ENCODE measurements at regions not wholly inside any gene's neighbourhood (a gene's known extent, or its start where the extent isn't known, plus 50 kb on each side); places are given as distances from the start of the nearest gene placed in this dataset.
"Not testable (repeated sequence)": the region's sequence is repeated elsewhere in the genome, so short reads cannot be mapped to it uniquely, and the experiment has no call there.

GRCh38 chr10:21445163-21445562, 80.3 kb downstream of the SKIDA1 start:
- no peaks in the 10 kb centered on the region for H3K9me3 Mint-ChIP-seq
- H3K27me3 Mint-ChIP-seq = no peaks in the 10 kb centered on the region
- DNase-seq (ENCODE audit: extremely low spot score, unreplicated experiment) = no peak
- H3K27ac Mint-ChIP-seq = no peak overlapping the region
- H3K36me3 Mint-ChIP-seq = no peaks in the 10 kb centered on the region
- H3K4me3 Mint-ChIP-seq = no peak overlapping the region
- H3K4me1 Mint-ChIP-seq (ENCODE audit: unreplicated experiment) = no peaks in the 10 kb centered on the region
- TF ChIP-seq CTCF (conservative IDR thresholded peaks at IDR 0.05) = no peak

- H3K9me3 Mint-ChIP-seq = no peaks in the 10 kb centered on the region
Measured at GRCh38 chr10:21441625-21442024, 83.9 kb downstream of the SKIDA1 start.

GRCh38 chr10:21438914-21439313, 86.6 kb downstream of the SKIDA1 start:
- not testable (repeated sequence) for H3K4me1 Mint-ChIP-seq (ENCODE audit: unreplicated experiment); H3K9me3 Mint-ChIP-seq; H3K27me3 Mint-ChIP-seq; H3K36me3 Mint-ChIP-seq; H3K4me3 Mint-ChIP-seq; H3K27ac Mint-ChIP-seq
- peak; percentile 32 for DNase-seq (ENCODE audit: extremely low spot score, unreplicated experiment)

More at GRCh38 chr10:21441625-21442024, 83.9 kb downstream of the SKIDA1 start:
- H3K27ac Mint-ChIP-seq = no peak overlapping the region
- H3K36me3 Mint-ChIP-seq = no peaks in the 10 kb centered on the region
- DNase-seq (ENCODE audit: extremely low spot score, unreplicated experiment) = peak; percentile 20
- no peak for TF ChIP-seq CTCF (conservative IDR thresholded peaks at IDR 0.05)
- no peaks in the 10 kb centered on the region for H3K4me1 Mint-ChIP-seq (ENCODE audit: unreplicated experiment)
- no peaks in the 10 kb centered on the region for H3K27me3 Mint-ChIP-seq
- H3K4me3 Mint-ChIP-seq = no peak overlapping the region

GRCh38 chr10:21437770-21438382, 87.6 kb downstream of the SKIDA1 start:
- peaks cover 6% of the 10 kb centered on the region for H3K4me1 Mint-ChIP-seq (ENCODE audit: unreplicated experiment)
- H3K4me3 Mint-ChIP-seq = no peak overlapping the region
- H3K27me3 Mint-ChIP-seq = no peaks in the 10 kb centered on the region
- no peaks in the 10 kb centered on the region for H3K9me3 Mint-ChIP-seq
- no peaks in the 10 kb centered on the region for H3K36me3 Mint-ChIP-seq
- no peak for DNase-seq (ENCODE audit: extremely low spot score, unreplicated experiment)
- no peak for TF ChIP-seq CTCF (conservative IDR thresholded peaks at IDR 0.05)
- no peak overlapping the region for H3K27ac Mint-ChIP-seq

GRCh38 chr10:21432266-21432665, 93.2 kb downstream of the SKIDA1 start:
- H3K4me1 Mint-ChIP-seq (ENCODE audit: unreplicated experiment) = peaks cover 6% of the 10 kb centered on the region
- peak overlapping the region; percentile 80 for H3K27ac Mint-ChIP-seq
- peaks cover 3% of the 10 kb centered on the region for H3K36me3 Mint-ChIP-seq
- no peak overlapping the region for H3K4me3 Mint-ChIP-seq
- H3K27me3 Mint-ChIP-seq = no peaks in the 10 kb centered on the region
- no peak for TF ChIP-seq CTCF (conservative IDR thresholded peaks at IDR 0.05)
- no peak for DNase-seq (ENCODE audit: extremely low spot score, unreplicated experiment)
- H3K9me3 Mint-ChIP-seq = peaks cover 15% of the 10 kb centered on the region

GRCh38 chr10:21431799-21432198, 93.7 kb downstream of the SKIDA1 start:
- Mint-ChIP-seq H3K27me3 (no peaks in the 10 kb centered on the region), H3K4me1 (ENCODE audit: unreplicated experiment) (peaks cover 6% of the 10 kb centered on the region), H3K9me3 (peaks cover 18% of the 10 kb centered on the region), H3K27ac (peak overlapping the region; percentile 16), H3K36me3 (peaks cover 3% of the 10 kb centered on the region), H3K4me3 (no peak overlapping the region)
- DNase-seq (ENCODE audit: extremely low spot score, unreplicated experiment) = no peak
- no peak for TF ChIP-seq CTCF (conservative IDR thresholded peaks at IDR 0.05)

Data from type B pancreatic cell (in vitro differentiated cells).